H9 (cell line): ENCODE measurements at regions not wholly inside any gene's neighbourhood (a gene's known extent, or its start where the extent isn't known, plus 50 kb on each side); places are given as distances from the start of the nearest gene placed in this dataset.

Experiments
- DNase-seq: peaks from one replicate; pipeline ENCODE4 v3.0.0-alpha.2; 2017
- H2AFZ ChIP-seq: one replicate; pipeline ENCODE4 v1.6.1; 2013; ENCODE audit warnings: mild to moderate bottlenecking, low read length, control low read depth, moderate library complexity
- H2AK5ac ChIP-seq: 2 replicates; pipeline ENCODE4 v1.6.1; 2013; ENCODE audit warnings: low read length, control low read depth, mixed read lengths; ENCODE audit not compliant: insufficient read length
- H2BK120ac ChIP-seq: one replicate; pipeline ENCODE4 v1.6.1; 2013; ENCODE audit warnings: low read depth, mild to moderate bottlenecking, low read length, control low read depth, inconsistent platforms; ENCODE audit not compliant: poor library complexity, severe bottlenecking
- H2BK12ac ChIP-seq: 2 replicates; pipeline ENCODE4 v1.6.1; 2013; ENCODE audit warnings: low read length, control low read depth, mixed read lengths, low read depth; ENCODE audit not compliant: insufficient read length
- H2BK15ac ChIP-seq: 2 replicates; pipeline ENCODE4 v1.6.1; 2013; ENCODE audit warnings: low read depth, low read length, control low read depth
- H2BK20ac ChIP-seq: one replicate; pipeline ENCODE4 v1.6.1; 2013; ENCODE audit warnings: low read depth, mild to moderate bottlenecking, low read length, control low read depth, inconsistent platforms; ENCODE audit not compliant: poor library complexity, severe bottlenecking
- H2BK5ac ChIP-seq: 2 replicates; pipeline ENCODE4 v1.6.1; 2013; ENCODE audit warnings: low read length, control low read depth, mixed read lengths; ENCODE audit not compliant: insufficient read length
- H3K14ac ChIP-seq: 2 replicates; pipeline ENCODE4 v1.6.1; 2013; ENCODE audit warnings: low read length, control low read depth; ENCODE audit not compliant: insufficient read depth
- H3K18ac ChIP-seq: 2 replicates; pipeline ENCODE4 v1.6.1; 2013; ENCODE audit warnings: low read depth, mild to moderate bottlenecking, mixed read lengths, low read length, control low read depth; ENCODE audit not compliant: insufficient read length
- H3K23ac ChIP-seq: 2 replicates; pipeline ENCODE4 v1.6.1; 2013; ENCODE audit warnings: low read length, control low read depth, mixed read lengths, low read depth; ENCODE audit not compliant: insufficient read length
- H3K23me2 ChIP-seq: 2 replicates; pipeline ENCODE4 v1.6.1; 2013; ENCODE audit warnings: low read depth, mild to moderate bottlenecking, mixed read lengths, low read length, control low read depth; ENCODE audit not compliant: insufficient read length, poor library complexity, severe bottlenecking
- H3K27ac ChIP-seq: 2 replicates; pipeline ENCODE4 v1.5.1; 2013; ENCODE audit warnings: low read length, control low read depth, mixed read lengths, low read depth; ENCODE audit not compliant: insufficient read length
- H3K27me3 ChIP-seq: 2 replicates; pipeline ENCODE4 v1.6.1; 2013; ENCODE audit warnings: low read length, control low read depth, inconsistent platforms; ENCODE audit not compliant: insufficient read depth
- H3K4ac ChIP-seq: 2 replicates; pipeline ENCODE4 v1.6.1; 2013; ENCODE audit warnings: low read depth, mild to moderate bottlenecking, control low read depth, inconsistent platforms, low read length, moderate library complexity
- H3K4me1 ChIP-seq: 2 replicates; pipeline ENCODE4 v1.6.1; 2013; ENCODE audit warnings: low read length, control low read depth, inconsistent platforms; ENCODE audit not compliant: insufficient read depth
- H3K4me2 ChIP-seq: 2 replicates; pipeline ENCODE4 v1.6.1; 2013; ENCODE audit warnings: low read length, control low read depth, mixed read lengths; ENCODE audit not compliant: insufficient read length, insufficient read depth
- H3K56ac ChIP-seq: 2 replicates; pipeline ENCODE4 v1.6.1; 2013; ENCODE audit warnings: low read depth, mild to moderate bottlenecking, mixed read lengths, low read length, control low read depth; ENCODE audit not compliant: insufficient read length
- H3K79me1 ChIP-seq: 2 replicates; pipeline ENCODE4 v1.6.1; 2013; ENCODE audit warnings: low read depth, mild to moderate bottlenecking, moderate library complexity, low read length, control low read depth, inconsistent platforms; ENCODE audit not compliant: insufficient read depth, poor library complexity, severe bottlenecking
- H3K79me2 ChIP-seq: 2 replicates; pipeline ENCODE4 v1.6.1; 2013; ENCODE audit warnings: low read length, control low read depth, inconsistent platforms; ENCODE audit not compliant: insufficient read depth
- H3K9ac ChIP-seq: 2 replicates; pipeline ENCODE4 v1.6.1; 2013; ENCODE audit warnings: low read length, control low read depth, mixed read lengths; ENCODE audit not compliant: insufficient read length; ENCODE audit errors: extremely low read depth
- H3K9me3 ChIP-seq: one replicate; pipeline ENCODE4 v1.6.1; 2013; ENCODE audit warnings: low read depth, low read length, inconsistent platforms; ENCODE audit not compliant: control insufficient read depth
- H3T11ph ChIP-seq: one replicate; pipeline ENCODE4 v1.6.1; 2013; ENCODE audit warnings: mild to moderate bottlenecking, low read length, control low read depth, inconsistent platforms
- H4K20me1 ChIP-seq: one replicate; pipeline ENCODE4 v1.6.1; 2013; ENCODE audit not compliant: control insufficient read depth, insufficient read length, insufficient read depth
- H4K5ac ChIP-seq: 2 replicates; pipeline ENCODE4 v1.6.1; 2013; ENCODE audit warnings: low read depth, mild to moderate bottlenecking, mixed read lengths, low read length, control low read depth; ENCODE audit not compliant: insufficient read length
- H4K8ac ChIP-seq: replicated peaks from 2 replicates; pipeline ENCODE4 v1.6.1; 2013; ENCODE audit warnings: low read length, control low read depth, mixed read lengths, low read depth; ENCODE audit not compliant: insufficient read length
- H4K91ac ChIP-seq: 2 replicates; pipeline ENCODE4 v1.6.1; 2013; ENCODE audit warnings: low read depth, mild to moderate bottlenecking, moderate library complexity, mixed read lengths, low read length, control low read depth; ENCODE audit not compliant: insufficient read length
- H3K27ac Mint-ChIP-seq, 3 experiments: 2 replicates in 2 of 3; 3 replicates in 1 of 3; pipeline ENCODE4 v1.8.0; 2020 to 2021; ENCODE audit warnings: mixed read lengths in 3 of 3, mild to moderate bottlenecking in 1 of 3, moderate library complexity in 1 of 3
- H3K27me3 Mint-ChIP-seq: 2 replicates; pipeline ENCODE4 v1.8.0; 2021; ENCODE audit warnings: low read depth, mild to moderate bottlenecking, moderate library complexity, mixed read lengths
- H3K36me3 Mint-ChIP-seq, 3 experiments: 2 replicates in 2 of 3; 3 replicates in 1 of 3; pipeline ENCODE4 v1.8.0; 2020 to 2021; ENCODE audit warnings: low read depth in 3 of 3, mixed read lengths in 3 of 3; ENCODE audit not compliant: insufficient read depth in 1 of 3
- H3K4me1 Mint-ChIP-seq, 2 experiments: 2 replicates each; pipeline ENCODE4 v1.8.0; 2020; ENCODE audit warnings: mixed read lengths in 2 of 2
- H3K4me3 Mint-ChIP-seq, 2 experiments: 2 replicates in 1 of 2; 3 replicates in 1 of 2; pipeline ENCODE4 v1.8.0; 2020 to 2021; ENCODE audit warnings: mild to moderate bottlenecking in 2 of 2, mixed read lengths in 2 of 2, moderate library complexity in 1 of 2
- H3K9me3 Mint-ChIP-seq, 2 experiments: 2 replicates in 1 of 2; 3 replicates in 1 of 2; pipeline ENCODE4 v1.8.0; 2020; ENCODE audit warnings: mild to moderate bottlenecking in 2 of 2, mixed read lengths in 2 of 2, moderate library complexity in 1 of 2
- WGBS: extraction: QIAGEN DNeasy Blood & Tissue Kit; methylation state at CpG from one replicate; pipeline ENCODE4 v1.1.7; 2013; ENCODE audit warnings: missing lambda C conversion rate, low lambda C conversion rate, mixed read lengths; ENCODE audit not compliant: insufficient read length; ENCODE audit errors: extremely low coverage; 5-methylcytosine and 5-hydroxymethylcytosine counted together
- TF ChIP-seq, protein P1 (sequence below): fragments of 200-600 bp; sonication (generic); conservative IDR thresholded peaks from 3 replicates; pipeline ENCODE4 v1.8.0; 2021; ENCODE audit warnings: antibody characterized with exemption, mild to moderate bottlenecking

DNA sequence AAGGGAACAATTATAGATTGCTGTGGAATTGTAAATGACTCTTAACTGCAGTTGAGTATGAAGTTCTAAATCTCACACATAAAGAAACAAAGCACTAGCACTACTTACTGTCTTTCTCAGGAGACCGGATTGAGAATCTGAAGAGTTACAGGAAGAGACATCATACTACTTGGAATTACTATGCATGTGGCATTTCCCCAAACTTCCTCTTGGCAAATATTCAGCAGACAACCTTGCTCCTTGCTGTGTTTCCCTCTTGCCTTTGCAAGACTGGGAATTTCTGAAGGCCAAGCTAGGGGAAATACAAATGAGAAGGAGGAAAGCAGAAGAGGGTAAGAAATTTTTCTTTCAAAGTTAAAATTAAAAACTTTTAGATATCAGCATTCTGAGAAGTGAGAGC, 173.6 kb upstream of the KCTD3 start:
- Histone ChIP-seq H3K4ac (no peak overlapping the region), H2BK20ac (no peak overlapping the region), H2BK120ac (no peak overlapping the region), H3K9me3 (no peaks in the 10 kb centered on the region), H2BK15ac (no peak overlapping the region), H4K8ac (no peak overlapping the region), H2BK12ac (no peak overlapping the region), H4K91ac (no peak overlapping the region), H3K23me2 (no peaks in the 10 kb centered on the region), H3K4me2 (no peak overlapping the region), H3T11ph (no peak overlapping the region), H3K18ac (no peak overlapping the region), H3K56ac (no peak overlapping the region), H3K23ac (no peak overlapping the region), H3K79me1 (no peaks in the 10 kb centered on the region), H2AFZ (no peak overlapping the region), H3K27ac (no peak overlapping the region), H4K20me1 (no peaks in the 10 kb centered on the region), H2BK5ac (no peak overlapping the region), H3K27me3 (no peaks in the 10 kb centered on the region; the same call in 1 of the 2 replicates), H3K9ac (no peak overlapping the region), H4K5ac (no peak overlapping the region), H3K79me2 (no peaks in the 10 kb centered on the region), H2AK5ac (no peak overlapping the region), H3K4me1 (no peaks in the 10 kb centered on the region; the same call in 1 of the 2 replicates), H3K14ac (no peak overlapping the region)
- H3K4me1 Mint-ChIP-seq: peaks cover 5 to 11% of the 10 kb centered on the region in 2 experiments
- TF ChIP-seq, protein P1, sequence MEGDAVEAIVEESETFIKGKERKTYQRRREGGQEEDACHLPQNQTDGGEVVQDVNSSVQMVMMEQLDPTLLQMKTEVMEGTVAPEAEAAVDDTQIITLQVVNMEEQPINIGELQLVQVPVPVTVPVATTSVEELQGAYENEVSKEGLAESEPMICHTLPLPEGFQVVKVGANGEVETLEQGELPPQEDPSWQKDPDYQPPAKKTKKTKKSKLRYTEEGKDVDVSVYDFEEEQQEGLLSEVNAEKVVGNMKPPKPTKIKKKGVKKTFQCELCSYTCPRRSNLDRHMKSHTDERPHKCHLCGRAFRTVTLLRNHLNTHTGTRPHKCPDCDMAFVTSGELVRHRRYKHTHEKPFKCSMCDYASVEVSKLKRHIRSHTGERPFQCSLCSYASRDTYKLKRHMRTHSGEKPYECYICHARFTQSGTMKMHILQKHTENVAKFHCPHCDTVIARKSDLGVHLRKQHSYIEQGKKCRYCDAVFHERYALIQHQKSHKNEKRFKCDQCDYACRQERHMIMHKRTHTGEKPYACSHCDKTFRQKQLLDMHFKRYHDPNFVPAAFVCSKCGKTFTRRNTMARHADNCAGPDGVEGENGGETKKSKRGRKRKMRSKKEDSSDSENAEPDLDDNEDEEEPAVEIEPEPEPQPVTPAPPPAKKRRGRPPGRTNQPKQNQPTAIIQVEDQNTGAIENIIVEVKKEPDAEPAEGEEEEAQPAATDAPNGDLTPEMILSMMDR: no peak
- H3K9me3 Mint-ChIP-seq: peaks cover 0 to 13% of the 10 kb centered on the region in 2 experiments; a peak in 4 of 5 replicates
- no CpG with 5 or more reads among the region's 1 CpG for WGBS
- H3K27me3 Mint-ChIP-seq: peaks cover 3% of the 10 kb centered on the region; the same call in 1 of the 2 replicates
- H3K36me3 Mint-ChIP-seq: peaks cover 0 to 5% (median 2%) of the 10 kb centered on the region in 3 experiments; a peak in 3 of 7 replicates
- no peak overlapping the region for H3K27ac Mint-ChIP-seq
- H3K4me3 Mint-ChIP-seq: no peak overlapping the region
- DNase-seq: no peak
